Renal cortical epithelial cell (primary cell): ENCODE measurements at regions not wholly inside any gene's neighbourhood (a gene's known extent, or its start where the extent isn't known, plus 50 kb on each side); places are given as distances from the start of the nearest gene placed in this dataset.

Source experiments
- DNase-seq: peaks from one replicate; pipeline ENCODE4 v3.0.0-alpha.2; 2011; ENCODE audit warnings: low read depth

DNA sequence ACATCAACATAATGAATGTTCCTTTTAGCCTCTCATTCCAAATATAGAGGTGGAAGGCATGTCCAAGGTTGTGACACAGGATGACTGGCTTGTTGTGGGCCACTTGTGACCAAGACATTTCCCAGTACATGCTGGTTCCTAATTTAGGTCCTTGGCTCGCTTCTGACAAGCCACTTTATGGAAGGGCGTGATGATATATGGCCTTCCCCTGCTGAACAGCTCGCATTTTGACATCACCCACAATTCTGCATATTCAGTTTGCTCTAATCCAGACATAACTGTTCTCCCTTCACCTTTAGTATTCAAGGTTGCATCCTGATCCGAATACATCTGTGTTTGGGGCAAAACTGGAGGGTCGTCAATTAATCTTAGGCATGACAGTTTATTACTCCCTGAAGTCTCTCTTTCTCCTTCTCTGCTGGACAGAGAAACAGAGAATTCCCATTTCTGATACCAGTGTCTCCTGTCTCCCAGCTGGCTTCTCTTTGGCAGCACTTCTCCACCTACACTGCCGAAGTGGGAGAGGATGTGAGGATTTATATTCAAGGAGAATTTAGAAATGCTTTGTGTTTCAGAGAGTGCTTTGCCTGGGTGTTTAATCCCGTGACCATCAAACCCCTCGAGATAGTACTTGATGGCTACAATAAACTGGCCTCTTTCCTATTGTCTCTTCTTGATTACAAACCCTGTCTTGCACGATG lies 815.5 kb upstream of the RBFOX1 start:
- no peak for DNase-seq

DNA sequence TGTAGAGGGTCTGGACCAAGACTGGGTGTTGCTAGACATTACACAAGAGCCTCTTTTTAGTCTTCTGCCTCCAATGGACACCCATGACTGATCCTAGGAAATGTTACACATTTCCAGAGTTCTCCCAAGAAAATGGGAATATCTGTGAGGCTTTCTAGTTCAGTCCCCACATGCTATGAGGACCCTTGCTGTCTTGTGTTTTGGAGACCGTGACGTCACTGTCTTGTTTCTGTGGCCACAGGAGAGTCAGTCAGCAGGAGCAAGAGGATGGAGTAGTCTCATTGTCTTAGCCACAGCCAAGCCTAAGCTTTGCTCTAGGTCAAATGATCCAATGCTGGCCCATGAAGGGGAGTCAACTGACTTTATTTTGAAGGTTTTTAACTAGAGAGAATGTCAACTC lies 820.1 kb upstream of the RBFOX1 start:
- DNase-seq, result no peak

DNA sequence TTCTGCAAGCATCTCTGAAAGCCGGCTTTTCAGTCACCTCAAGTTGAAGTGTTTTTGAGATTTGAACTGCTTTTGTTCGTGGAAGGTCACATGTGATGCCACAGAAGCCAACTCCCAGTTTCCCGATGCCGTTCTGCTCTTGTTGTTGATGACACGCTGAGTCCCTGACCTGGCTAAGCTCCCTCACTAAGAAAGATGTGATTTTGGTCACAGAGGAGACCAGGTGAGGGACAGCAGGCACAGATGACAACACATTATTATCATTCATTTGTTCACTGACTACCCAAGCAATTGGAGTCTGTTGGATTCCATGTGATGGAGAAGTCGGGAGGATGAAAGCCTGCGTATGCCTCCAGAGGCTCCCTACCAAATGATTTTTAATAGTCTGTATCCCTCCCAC lies 822.4 kb upstream of the RBFOX1 start:
- no peak for DNase-seq

DNA sequence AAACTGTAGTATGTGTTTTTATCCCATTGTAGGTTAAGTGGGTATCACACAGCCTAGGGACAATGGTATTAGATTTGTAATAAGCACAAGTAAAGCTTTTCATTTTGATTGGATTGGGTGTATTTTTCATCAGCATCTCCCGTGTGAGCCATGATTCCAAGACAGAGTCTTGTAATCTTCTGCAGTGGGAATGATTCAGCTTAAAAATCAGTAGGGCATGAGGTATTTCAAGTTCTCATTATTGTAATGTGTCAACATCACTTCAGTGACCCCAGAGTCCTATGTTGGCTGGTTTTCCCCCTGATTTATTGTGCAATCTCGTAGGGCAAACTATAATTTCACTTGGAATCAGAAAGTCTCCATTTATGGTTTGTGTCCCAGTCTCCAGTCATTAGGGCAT lies 833.2 kb upstream of the RBFOX1 start:
- no peak for DNase-seq

DNA sequence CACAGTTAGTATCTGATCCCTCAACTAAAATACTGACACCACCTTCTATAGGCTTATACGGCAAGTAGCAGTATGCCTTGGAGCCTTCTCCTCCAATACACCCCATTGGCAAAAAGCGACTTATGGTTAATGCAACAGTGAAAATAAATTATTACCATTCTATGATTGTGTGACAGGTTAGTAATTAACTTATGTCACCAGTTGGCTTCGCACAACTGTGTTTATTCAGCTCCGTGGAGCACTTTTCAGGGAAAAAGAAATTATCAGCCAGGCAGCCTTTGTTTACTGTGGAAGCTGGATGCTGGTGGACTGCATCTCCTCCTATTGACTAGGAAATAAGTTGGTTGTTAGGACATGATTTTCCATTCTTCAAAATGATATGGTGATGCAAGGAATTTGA lies 833.8 kb upstream of the RBFOX1 start:
- DNase-seq, result no peak

DNA sequence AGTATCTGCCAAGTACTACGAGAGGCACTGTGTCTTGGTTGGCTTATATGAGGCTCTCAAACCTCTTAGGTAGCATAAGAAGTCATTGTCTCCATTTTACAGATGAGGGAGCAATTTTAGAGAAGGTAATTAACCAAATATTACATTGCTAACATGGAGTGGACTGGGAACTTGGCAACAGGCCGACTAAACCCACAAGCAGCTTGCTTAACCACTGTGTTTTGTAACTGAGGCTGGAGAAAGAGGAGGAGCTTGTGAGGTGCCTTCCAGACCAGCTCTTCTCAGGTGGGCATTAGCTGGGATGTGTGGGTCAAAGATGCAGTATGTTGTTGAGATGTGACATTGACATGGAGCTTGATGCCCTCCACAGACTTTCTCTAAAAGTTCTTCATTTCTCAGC lies 835.6 kb upstream of the RBFOX1 start:
- DNase-seq, result no peak

DNA sequence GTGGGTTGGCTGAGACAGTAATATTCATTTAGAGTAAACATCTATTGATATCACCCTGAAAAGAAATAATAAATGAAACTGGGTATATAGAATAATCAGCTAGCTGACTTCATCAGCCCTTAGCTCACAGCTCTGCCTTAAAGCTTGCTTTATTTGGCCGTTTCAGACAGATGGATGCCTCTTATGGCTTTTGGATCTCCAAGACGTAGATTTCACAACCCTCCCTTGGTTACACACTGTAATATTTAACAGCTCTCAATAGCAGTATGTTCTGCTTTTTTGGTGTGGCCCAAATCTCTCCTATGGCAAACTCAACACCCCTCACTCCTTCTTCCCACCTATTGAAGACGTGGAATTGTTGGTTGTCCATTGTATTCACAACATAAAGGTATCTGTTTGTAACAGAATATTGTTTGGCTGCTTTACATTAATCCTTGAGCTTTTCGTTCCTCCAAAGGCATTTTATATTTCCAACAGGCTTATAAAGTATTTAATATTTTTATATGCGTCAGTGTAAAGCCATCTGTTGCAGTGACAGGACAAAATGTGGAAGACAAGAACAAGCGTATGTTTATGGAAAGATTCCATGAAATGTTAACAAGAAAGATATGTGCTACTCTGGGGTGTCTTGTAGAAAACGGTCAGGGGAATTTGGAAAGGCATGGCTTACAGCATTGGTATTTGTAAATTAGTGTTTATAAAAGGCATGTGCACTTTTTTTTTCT lies 837.0 kb upstream of the RBFOX1 start:
- no peak for DNase-seq

DNA sequence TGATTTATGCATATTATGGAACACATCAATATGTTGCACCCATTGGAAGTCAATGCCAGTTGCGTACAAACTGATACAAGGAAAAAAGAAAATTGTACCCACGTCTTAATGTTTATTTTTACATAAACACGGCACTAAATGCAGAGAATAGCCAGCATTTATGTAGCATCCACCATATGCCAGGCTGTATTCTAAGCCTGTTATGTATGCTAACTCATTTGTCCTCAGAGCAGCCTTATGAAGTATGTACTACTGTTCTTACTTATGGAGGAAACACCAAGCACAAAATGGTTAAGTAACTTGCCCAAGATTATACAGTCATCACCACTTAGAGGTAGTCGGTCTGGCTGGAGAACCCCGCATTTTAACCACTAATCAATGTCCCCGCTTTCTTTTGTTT lies 837.9 kb upstream of the RBFOX1 start:
- DNase-seq, result no peak

DNA sequence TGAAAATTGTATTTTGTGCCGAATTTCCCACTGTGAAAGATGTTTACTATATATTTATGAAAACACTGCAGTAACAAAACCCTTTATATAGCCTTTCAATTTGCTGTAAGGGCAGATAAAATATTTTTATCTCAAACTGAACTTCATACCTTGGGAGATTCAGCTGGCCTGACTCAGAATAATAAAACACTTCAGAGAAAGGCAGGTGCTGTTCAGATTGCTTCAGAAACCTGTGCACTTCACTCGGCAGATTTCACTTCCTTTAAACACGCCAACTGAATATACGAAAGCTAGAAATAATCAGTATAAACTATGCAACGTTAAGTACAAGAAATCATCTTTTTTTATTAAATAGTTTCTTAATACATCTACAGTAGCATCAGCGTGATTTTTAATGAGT lies 839.1 kb upstream of the RBFOX1 start:
- DNase-seq, result no peak

DNA sequence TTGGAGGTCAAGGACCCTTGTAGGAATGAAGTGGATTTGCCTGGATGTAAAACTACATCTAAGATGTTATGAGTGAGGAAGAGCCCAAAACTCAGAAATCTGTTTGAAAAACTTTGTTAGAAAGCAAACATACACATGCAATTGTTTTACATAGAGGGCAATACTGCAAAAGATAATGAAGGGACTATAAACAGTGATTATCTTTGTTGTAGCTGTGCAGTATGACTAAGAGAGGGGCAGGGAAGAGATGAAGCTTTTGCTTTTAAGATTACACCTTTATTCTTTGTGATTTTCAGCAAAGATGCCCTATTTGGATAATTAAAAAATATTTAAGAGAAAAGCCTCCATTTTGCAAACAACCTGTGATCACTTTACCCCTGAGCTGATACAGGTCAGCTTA lies 839.9 kb upstream of the RBFOX1 start:
- DNase-seq, result no peak

DNA sequence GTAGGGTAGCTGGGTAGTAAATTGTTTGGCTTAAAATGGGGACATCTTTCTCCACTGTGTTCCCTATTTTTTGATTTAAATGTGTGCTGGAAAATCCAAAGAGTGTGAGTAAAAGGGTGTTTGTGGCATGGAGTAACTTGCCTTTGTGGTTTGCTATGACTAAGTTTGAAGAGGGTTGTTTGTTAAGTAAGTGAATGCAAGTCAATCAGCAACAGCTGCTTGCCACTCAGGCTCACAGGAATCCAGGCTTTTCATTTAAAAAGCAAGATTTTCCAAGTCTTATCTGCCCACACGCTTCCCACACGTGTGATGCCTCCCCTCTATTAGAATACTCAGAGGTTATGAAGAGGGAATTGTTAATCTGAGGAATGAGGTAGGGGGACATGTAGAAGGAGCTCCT lies 847.7 kb upstream of the RBFOX1 start:
- no peak for DNase-seq

DNA sequence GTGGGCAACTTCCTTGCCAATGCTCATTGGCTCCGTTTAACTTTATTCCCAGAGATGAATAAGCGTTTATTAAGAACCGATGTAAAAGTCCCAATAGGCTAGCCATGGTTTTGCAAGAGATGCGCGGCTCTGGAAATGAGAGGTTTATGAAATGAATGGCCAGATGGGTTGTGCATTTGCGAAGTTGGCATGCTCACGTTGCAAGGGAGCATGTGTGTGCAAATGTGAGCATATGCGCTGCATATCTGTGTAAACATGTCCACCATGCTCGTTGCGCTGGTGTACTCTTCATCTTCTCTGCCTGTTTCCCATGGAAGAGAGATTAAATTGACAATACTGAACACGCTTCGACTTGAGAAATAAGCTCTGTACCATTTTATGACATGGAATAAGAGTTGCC lies 848.6 kb upstream of the RBFOX1 start:
- DNase-seq, result no peak

DNA sequence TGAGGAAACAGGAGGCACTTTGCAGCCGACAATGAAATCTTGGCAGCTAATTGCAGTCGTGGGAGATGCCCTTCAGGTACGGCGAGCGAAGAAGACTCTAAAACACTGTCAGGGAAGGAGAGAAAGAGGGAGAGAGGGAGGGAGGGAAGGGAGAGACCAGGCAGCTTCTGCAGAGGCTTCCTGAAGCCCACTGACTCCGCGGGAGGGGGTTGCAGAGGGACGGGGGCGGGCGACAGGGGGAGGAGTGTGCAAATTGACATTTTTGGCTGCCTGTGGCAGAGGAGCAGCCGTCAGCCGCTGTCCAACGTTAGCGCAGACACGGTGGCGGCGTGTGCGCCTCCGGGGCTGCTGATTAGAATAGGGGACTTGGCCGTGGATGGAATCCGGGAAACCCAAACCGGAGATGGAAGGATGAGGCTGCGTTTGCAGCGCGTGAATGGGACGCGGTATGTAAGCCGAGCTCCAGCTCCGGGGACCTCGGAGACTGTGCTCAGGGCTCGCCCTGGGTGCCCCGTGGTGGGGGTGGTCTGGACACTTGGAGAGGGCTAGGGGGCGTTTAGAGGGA lies 849.1 kb upstream of the RBFOX1 start:
- DNase-seq, result no peak

DNA sequence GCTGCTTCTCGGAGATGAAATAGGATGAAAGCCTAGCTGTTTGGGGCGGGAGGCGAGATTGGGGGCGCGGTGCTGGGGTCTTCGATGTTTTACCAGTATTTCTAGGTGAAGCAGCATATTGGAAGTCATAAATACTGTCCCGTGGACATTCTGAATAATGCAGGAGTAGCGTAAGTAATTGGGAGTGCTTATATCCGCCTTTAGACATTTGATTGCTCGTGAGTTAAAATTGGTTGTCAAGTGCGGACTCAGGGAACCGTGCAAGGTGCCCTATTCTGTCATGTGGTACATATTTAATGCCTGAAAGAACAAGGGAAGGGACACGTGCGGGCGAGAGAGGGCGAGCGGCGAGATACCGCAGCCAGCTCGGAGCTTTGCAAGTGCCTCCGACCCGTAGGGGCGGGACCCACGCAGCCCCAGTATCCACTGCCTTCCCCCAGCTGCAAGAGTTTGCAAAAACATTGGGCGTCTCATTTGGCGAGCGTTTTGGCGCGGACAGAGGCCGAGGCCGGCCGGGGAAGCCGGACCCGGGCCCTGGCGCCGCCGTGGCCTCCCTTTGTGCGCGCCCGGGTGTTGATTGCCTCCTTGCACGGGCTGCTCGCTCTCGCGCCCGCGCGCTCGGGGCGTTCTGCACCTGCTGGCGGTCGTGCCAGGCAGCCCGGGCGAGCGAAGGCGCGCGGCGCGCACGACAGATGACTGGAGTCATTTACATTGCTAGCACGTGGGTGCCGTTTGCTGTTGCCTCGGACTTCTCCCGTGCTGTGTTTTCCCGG lies 849.8 kb upstream of the RBFOX1 start:
- no peak for DNase-seq

DNA sequence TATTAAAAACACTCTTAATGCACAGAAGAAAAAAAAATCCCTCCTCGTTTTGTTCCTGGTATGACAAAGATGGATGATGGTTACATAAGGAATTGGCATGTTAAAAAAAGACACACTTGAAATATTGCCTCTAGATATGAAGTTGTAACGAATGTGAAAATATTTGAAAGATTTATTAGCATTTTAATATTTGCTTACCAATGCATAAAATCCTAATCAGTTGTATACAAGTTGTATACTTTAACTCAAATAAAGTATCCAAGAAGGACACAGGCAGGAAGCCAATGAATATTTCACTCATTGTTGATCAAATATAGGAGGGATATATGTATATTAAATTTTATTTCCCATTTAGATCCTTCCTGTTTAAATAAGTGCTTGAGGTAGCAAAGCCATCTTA lies 850.8 kb upstream of the RBFOX1 start:
- no peak for DNase-seq

DNA sequence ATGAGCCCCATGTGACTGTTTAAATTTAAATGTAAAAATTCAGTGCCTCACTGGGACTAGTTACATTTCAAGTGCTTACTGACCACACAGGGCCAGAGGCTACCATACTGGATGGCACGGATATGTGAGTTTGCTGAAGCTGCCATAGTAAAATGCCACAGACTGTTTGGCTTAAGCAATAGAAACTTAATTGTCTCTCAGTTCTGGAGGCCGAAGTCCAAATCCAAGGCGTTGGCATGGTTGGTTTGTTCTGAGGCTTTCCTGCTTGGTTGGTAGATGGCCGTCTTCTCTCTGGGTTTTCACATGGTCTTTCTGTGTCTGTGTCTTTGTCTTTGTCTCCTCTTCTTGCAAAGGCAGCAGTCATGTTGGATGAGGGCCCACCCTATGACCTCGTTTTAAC lies 878.9 kb upstream of the RBFOX1 start:
- DNase-seq, result no peak

DNA sequence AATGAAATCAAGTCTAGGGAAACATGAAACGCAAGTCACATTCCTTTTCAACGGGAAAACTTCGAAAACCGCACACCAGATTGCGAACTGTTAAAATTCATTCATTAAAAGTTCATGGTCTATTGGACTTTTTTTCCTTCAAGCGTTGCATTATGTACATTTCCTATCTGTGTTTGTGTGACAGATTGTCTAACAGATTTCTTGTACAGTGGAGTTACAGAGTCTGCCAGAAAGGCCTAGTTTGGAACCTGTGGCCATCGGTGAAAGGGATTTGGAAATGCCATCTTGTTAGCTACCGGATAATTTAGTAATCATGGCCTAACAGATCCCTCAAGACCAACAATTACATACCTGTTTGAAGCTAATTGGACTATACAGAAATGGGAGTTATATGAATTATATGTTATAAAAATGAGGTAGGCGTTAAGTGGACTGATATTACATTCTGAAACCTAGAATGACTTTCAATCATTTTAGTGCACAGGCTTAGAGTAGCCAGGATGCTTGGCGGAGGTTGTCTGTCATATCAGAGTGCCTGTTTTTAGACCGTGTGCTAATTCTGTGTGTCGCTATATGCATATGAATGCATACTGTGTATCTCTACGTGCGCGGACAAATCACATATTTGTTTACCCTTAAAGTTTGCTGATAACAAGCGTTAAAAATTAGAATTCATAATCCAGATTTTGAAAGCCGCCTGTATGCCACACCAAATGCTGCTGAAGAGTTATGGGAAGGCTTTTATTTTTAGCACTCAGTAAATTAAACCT lies 885.4 kb upstream of the RBFOX1 start:
- no peak for DNase-seq

DNA sequence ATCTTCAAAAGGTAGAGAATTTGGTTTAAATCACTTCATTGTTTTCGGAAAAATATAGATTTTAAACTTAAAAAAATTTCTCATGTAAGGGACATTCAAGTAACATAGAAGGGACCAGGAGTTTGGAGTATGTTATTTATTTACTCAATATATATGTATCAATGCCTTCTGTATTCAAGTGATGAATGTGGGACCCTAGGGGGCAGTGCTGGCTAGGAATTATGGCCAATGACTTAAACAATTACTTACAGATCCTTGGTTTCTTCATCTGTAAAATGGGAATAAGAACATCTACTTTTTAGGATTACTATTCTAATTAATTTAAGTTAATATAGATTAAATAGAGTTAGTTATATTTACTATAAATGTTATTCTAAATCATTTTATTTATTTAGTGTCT lies 886.3 kb upstream of the RBFOX1 start:
- DNase-seq, result no peak

DNA sequence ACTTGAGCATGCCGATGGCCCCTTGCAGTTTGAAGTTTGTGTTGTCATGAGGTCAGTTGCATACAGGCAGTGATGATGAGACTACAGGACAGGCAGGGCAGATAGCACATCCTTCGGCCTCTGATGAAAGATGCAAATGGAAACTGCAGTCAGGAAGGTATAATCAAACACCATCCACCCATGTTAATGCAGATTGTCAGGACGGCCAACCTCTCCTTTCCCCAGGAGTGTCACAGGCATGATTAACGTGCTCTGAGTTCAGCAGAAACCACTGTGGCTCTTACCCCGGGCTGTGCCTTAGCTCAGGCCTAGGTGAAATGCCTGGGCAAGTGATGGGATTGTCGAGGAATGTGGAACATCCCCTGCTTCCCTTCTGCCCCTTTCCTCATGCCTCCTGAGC lies 893.5 kb upstream of the RBFOX1 start:
- no peak for DNase-seq

DNA sequence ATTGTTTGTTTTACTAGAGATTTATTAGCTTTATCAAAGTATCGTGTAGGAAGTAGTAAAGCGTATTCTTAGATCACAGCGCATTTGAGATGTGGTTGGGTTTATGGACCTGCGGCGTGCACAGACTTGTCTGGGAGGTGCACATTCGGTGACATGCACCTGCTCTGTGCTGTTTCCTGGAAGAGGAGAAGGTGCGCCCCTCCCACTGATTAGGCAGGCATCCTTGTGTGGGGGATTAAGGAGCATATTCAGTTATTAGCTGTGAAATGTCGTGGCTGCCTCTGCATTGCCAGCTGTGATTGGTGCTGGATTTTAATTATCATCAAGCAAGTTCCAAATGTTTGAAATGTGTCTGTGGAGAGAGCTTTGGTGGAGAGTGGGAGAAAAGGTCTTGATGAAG lies 903.8 kb upstream of the RBFOX1 start:
- no peak for DNase-seq

DNA sequence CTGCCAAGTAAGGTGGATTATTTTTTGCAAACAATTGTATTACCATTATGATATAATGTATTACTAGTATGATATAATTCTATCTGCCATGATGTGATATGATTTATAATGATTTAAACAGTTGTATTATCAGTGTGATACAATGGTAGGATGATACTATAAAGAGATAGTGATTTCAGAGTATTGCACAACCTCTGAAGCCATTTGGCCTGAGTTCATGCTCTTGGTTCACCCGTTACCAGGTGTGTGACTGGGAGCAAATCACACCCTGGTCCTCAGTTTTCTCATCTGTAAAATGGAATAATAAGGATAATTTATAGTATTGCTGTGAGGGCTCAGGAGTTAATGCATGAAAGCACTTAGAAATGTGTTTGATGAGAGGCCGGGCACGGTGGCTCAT lies 905.0 kb upstream of the RBFOX1 start:
- DNase-seq, result no peak

DNA sequence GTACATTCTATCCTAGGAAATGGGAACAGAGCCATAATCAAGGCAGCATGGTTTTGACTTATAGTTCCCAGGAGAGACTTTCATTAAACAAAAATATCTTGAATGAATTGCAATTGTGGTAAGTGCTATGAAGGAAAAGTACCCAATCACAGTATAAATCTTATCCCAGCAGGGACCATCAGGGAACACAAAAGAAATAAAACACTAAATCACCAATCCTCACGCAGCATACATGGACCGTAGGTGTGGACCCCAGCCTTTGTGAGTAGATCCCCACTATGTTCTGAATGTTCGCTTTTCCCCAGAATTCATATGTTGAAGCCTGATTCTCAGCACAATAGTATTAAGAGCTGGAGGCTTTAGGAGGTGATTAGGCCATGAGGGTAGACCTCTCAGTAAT lies 925.0 kb upstream of the RBFOX1 start:
- no peak for DNase-seq
